WI38 (cell line): ENCODE measurements at regions not wholly inside any gene's neighbourhood (a gene's known extent, or its start where the extent isn't known, plus 50 kb on each side); places are given as distances from the start of the nearest gene placed in this dataset.

ENCODE experiments used
- H3K4me3 ChIP-seq: 2 replicates; pipeline ENCODE4 v1.5.1; 2011; ENCODE audit warnings: low read depth, mild to moderate bottlenecking, control low read depth, low read length
- CTCF ChIP-seq: IDR thresholded peaks from 2 replicates; pipeline ENCODE4 v1.5.1; 2012; ENCODE audit warnings: low read depth, mild to moderate bottlenecking, control low read depth, low read length

GRCh38 chr2:180289627-180290026, 282.5 kb upstream of the CWC22 start:
- TF ChIP-seq CTCF = no peak
- no peak overlapping the region for H3K4me3 ChIP-seq

GRCh38 chr2:180279581-180279980, 272.5 kb upstream of the CWC22 start:
- no peak overlapping the region for H3K4me3 ChIP-seq
- no peak for TF ChIP-seq CTCF

- no peak overlapping the region for H3K4me3 ChIP-seq
- no peak for TF ChIP-seq CTCF
Observed at GRCh38 chr2:180276733-180277132, 269.6 kb upstream of the CWC22 start.

- no peak overlapping the region for H3K4me3 ChIP-seq
- no peak for TF ChIP-seq CTCF
Observed at GRCh38 chr2:180268006-180268405, 260.9 kb upstream of the CWC22 start.

- H3K4me3 ChIP-seq = no peak overlapping the region
- TF ChIP-seq CTCF = no peak
Observed at GRCh38 chr2:180261976-180262375, 254.9 kb upstream of the CWC22 start.

GRCh38 chr2:180258579-180258978, 251.5 kb upstream of the CWC22 start:
- no peak for TF ChIP-seq CTCF
- H3K4me3 ChIP-seq = no peak overlapping the region

- no peak overlapping the region for H3K4me3 ChIP-seq
- TF ChIP-seq CTCF = no peak
Observed at GRCh38 chr2:180258041-180258537, 251.0 kb upstream of the CWC22 start.
